GM12873 (cell line): ENCODE measurements at regions not wholly inside any gene's neighbourhood (a gene's known extent, or its start where the extent isn't known, plus 50 kb on each side); places are given as distances from the start of the nearest gene placed in this dataset.

Experiments used
- CTCF ChIP-seq: IDR thresholded peaks from 2 replicates; pipeline ENCODE4 v1.5.1; 2012; ENCODE audit warnings: low read depth, mild to moderate bottlenecking, moderate library complexity, low read length, control low read depth; ENCODE audit not compliant: insufficient read depth; ENCODE audit errors: missing control alignments

- TF ChIP-seq CTCF, result no peak
Observed at GRCh38 chr2:190005513-190005912, 57.0 kb downstream of the MSTN start.

GRCh38 chr2:189999661-190000060, 62.9 kb downstream of the MSTN start:
- no peak for TF ChIP-seq CTCF

- no peak for TF ChIP-seq CTCF
Observed at GRCh38 chr2:189997016-189997415, 65.5 kb downstream of the MSTN start.

GRCh38 chr2:189995679-189996078, 66.8 kb downstream of the MSTN start:
- no peak for TF ChIP-seq CTCF

- peak; percentile 65 for TF ChIP-seq CTCF
Observed at GRCh38 chr2:189982780-189983394, 79.6 kb downstream of the MSTN start.

DNA sequence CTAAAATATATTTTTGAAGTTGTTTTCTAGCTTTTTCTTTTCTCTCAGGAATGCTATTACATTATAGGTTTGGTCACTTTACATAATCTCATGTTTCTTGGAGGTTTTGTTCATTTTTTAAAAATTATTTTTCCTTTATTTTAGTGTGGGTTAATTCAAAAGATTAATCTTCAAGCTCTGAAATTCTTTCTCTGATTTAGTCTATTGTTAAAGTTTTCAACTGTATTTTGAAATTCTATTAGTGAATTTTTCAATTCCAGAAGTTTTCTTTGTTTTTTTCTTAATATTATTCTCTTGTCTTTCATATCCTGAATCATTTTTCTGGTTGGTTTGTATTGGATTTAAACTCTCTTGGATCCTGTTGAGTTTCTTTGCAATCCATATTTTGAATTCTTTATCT, 80.4 kb downstream of the MSTN start:
- no peak for TF ChIP-seq CTCF

- no peak for TF ChIP-seq CTCF
Observed at GRCh38 chr2:189960346-189960745, 102.2 kb downstream of the MSTN start.

DNA sequence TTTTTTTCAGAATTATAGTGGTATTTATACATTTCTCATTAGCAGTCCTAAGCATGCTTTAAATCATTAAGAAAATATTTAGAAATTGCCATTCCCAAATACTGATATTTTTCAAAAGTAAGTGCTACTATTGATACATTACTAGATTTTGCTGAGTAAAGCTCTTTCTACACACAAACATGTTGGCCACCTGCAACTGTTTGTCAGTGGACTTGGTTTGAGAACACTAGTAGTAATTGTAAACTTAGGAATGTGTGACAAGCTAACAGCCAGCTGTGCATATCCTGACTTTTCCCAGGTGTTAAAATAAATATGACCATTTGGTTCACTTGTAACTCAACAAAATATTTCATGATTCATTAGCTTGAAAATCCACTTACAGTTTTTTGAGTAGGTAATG, 103.1 kb downstream of the MSTN start:
- no peak for TF ChIP-seq CTCF
